Iris pigment epithelial cell (primary cell): ENCODE measurements at regions not wholly inside any gene's neighbourhood (a gene's known extent, or its start where the extent isn't known, plus 50 kb on each side); places are given as distances from the start of the nearest gene placed in this dataset.
"Not testable (repeated sequence)": the region's sequence is repeated elsewhere in the genome, so short reads cannot be mapped to it uniquely, and the experiment has no call there.

Experiments used
- DNase-seq: peaks from one replicate; pipeline ENCODE4 v3.0.0-alpha.2; 2011; ENCODE audit warnings: low read depth

GRCh38 chr4:87716371-87717265 lies 66.5 kb downstream of the DMP1 start:
- DNase-seq = peak; percentile 83

- peak; percentile 63 for DNase-seq
Observed at GRCh38 chr4:87717276-87718031, 67.4 kb downstream of the DMP1 start.

- no peak for DNase-seq
Observed at GRCh38 chr4:87718217-87718835, 68.2 kb downstream of the DMP1 start.

GRCh38 chr4:87720094-87720691 lies 70.1 kb downstream of the DMP1 start:
- no peak for DNase-seq

- DNase-seq = not testable (repeated sequence)
Observed at GRCh38 chr4:87725287-87725686, 74.1 kb upstream of the IBSP start.

- no peak for DNase-seq
Observed at GRCh38 chr4:87732033-87732765, 67.2 kb upstream of the IBSP start.

GRCh38 chr4:87734084-87734483 lies 65.3 kb upstream of the IBSP start:
- no peak for DNase-seq

- no peak for DNase-seq
Observed at GRCh38 chr4:87734936-87735335, 64.4 kb upstream of the IBSP start.

GRCh38 chr4:87738483-87738882 lies 60.9 kb upstream of the IBSP start:
- no peak for DNase-seq

GRCh38 chr4:87739494-87739893 lies 59.9 kb upstream of the IBSP start:
- no peak for DNase-seq

- DNase-seq = no peak
Observed at GRCh38 chr4:87745064-87745807, 54.1 kb upstream of the IBSP start.

GRCh38 chr4:87746001-87746400 lies 53.4 kb upstream of the IBSP start:
- DNase-seq = no peak
